HEK293 (cell line): ENCODE measurements at regions not wholly inside any gene's neighbourhood (a gene's known extent, or its start where the extent isn't known, plus 50 kb on each side); places are given as distances from the start of the nearest gene placed in this dataset.

Source experiments
- CTCF ChIP-seq: fragments of 450-650 bp; formaldehyde crosslinking; IDR thresholded peaks from 2 replicates; pipeline ENCODE4 v1.5.1; 2016; ENCODE audit warnings: missing biosample characterization, missing genetic modification characterization
- MYNN ChIP-seq: fragments of 450-650 bp; formaldehyde crosslinking; IDR thresholded peaks from 2 replicates; pipeline ENCODE4 v1.5.1; 2016; ENCODE audit warnings: missing biosample characterization, missing genetic modification characterization, borderline replicate concordance
- MZF1 ChIP-seq: fragments of 450-650 bp; formaldehyde crosslinking; IDR thresholded peaks from 2 replicates; pipeline ENCODE4 v1.5.1; 2017; ENCODE audit warnings: missing biosample characterization, missing genetic modification characterization, borderline replicate concordance
- WT1 ChIP-seq: fragments of 450-650 bp; formaldehyde crosslinking; IDR thresholded peaks from 2 replicates; pipeline ENCODE4 v1.5.1; 2016; ENCODE audit warnings: missing biosample characterization, missing genetic modification characterization
- ZBTB1 ChIP-seq: fragments of 450-650 bp; formaldehyde crosslinking; IDR thresholded peaks from 2 replicates; pipeline ENCODE4 v1.5.1; 2016; ENCODE audit warnings: missing biosample characterization, missing genetic modification characterization
- ZEB2 ChIP-seq: fragments of 450-650 bp; formaldehyde crosslinking; IDR thresholded peaks from 2 replicates; pipeline ENCODE4 v1.5.1; 2016; ENCODE audit warnings: missing biosample characterization, missing genetic modification characterization
- ZNF10 ChIP-seq: fragments of 450-650 bp; formaldehyde crosslinking; IDR thresholded peaks from 2 replicates; pipeline ENCODE4 v1.5.1; 2017; ENCODE audit warnings: missing biosample characterization, missing genetic modification characterization
- ZNF114 ChIP-seq: fragments of 450-650 bp; formaldehyde crosslinking; IDR thresholded peaks from 2 replicates; pipeline ENCODE4 v1.5.0; 2017; ENCODE audit warnings: missing biosample characterization, missing genetic modification characterization
- ZNF121 ChIP-seq: fragments of 450-650 bp; formaldehyde crosslinking; IDR thresholded peaks from 2 replicates; pipeline ENCODE4 v1.5.1; 2016; ENCODE audit warnings: missing biosample characterization, missing genetic modification characterization
- ZNF138 ChIP-seq: fragments of 450-650 bp; formaldehyde crosslinking; IDR thresholded peaks from 2 replicates; pipeline ENCODE4 v1.5.1; 2016; ENCODE audit warnings: missing biosample characterization, missing genetic modification characterization, borderline replicate concordance
- ZNF274 ChIP-seq, 2 experiments: fragments of 200-500 bp in 1 of 2; fragments of 450-650 bp in 1 of 2; sonication (Bioruptor generic) in 1 of 2; formaldehyde crosslinking in 1 of 2; IDR thresholded peaks; 2 replicates each; pipeline versions ENCODE4 v1.5.1 to v1.6.1; 2014 to 2016; ENCODE audit warnings: borderline replicate concordance in 1 of 2, inconsistent platforms in 1 of 2, low read length in 1 of 2, missing biosample characterization in 1 of 2, missing genetic modification characterization in 1 of 2
- ZNF280D ChIP-seq: fragments of 450-650 bp; formaldehyde crosslinking; IDR thresholded peaks from 2 replicates; pipeline ENCODE4 v1.5.1; 2016; ENCODE audit warnings: missing biosample characterization, missing genetic modification characterization
- ZNF423 ChIP-seq: fragments of 450-650 bp; formaldehyde crosslinking; IDR thresholded peaks from 2 replicates; pipeline ENCODE4 v1.5.1; 2016; ENCODE audit warnings: missing biosample characterization, missing genetic modification characterization
- ZNF544 ChIP-seq: fragments of 450-650 bp; formaldehyde crosslinking; IDR thresholded peaks from 2 replicates; pipeline ENCODE4 v1.5.0; 2017; ENCODE audit warnings: missing biosample characterization, missing genetic modification characterization

GRCh38 chr2:63736354-63736753, 105.3 kb upstream of the UGP2 start:
- TF ChIP-seq CTCF (tag by site-specific recombination) (no peak), ZNF138 (tag by site-specific recombination) (no peak), ZNF544 (no peak), ZNF423 (tag by site-specific recombination) (no peak), ZBTB1 (no peak), ZNF280D (no peak), ZNF274 (IDR thresholded peaks at IDR 0.05; ENCODE audit: low read length) (no peak), ZNF274 (tag by site-specific recombination; IDR thresholded peaks at IDR 0.05; ENCODE audit: borderline replicate concordance) (no peak), WT1 (tag by site-specific recombination) (no peak), MZF1 (tag by site-specific recombination) (no peak), ZNF121 (no peak), ZNF10 (no peak), ZEB2 (tag by site-specific recombination) (no peak), MYNN (no peak), ZNF114 (tag by site-specific recombination) (no peak)
